Brain microvascular endothelial cell (primary cell): ENCODE measurements at regions not wholly inside any gene's neighbourhood (a gene's known extent, or its start where the extent isn't known, plus 50 kb on each side); places are given as distances from the start of the nearest gene placed in this dataset.

Experiments
- DNase-seq: peaks from one replicate; pipeline ENCODE4 v3.0.0-alpha.2; 2020
- H3K27ac ChIP-seq: fragments of 250-450 bp; sonication (Bioruptor Pico); 2 replicates; pipeline ENCODE4 v1.5.1; 2020; ENCODE audit warnings: mild to moderate bottlenecking, moderate library complexity
- H3K27me3 ChIP-seq: fragments of 250-450 bp; sonication (Bioruptor Pico); replicated peaks from 2 replicates; pipeline ENCODE4 v1.5.1; 2020; ENCODE audit warnings: mild to moderate bottlenecking
- H3K36me3 ChIP-seq: fragments of 250-450 bp; sonication (Bioruptor Pico); replicated peaks from 2 replicates; pipeline ENCODE4 v1.5.1; 2020; ENCODE audit warnings: mild to moderate bottlenecking
- H3K4me3 ChIP-seq: 2 replicates; pipeline ENCODE4 v1.5.1; 2011; ENCODE audit warnings: low read depth, mild to moderate bottlenecking, control low read depth, low read length, moderate library complexity
- CTCF ChIP-seq: IDR thresholded peaks from 2 replicates; pipeline ENCODE4 v1.5.1; 2011; ENCODE audit warnings: low read depth, mild to moderate bottlenecking, moderate library complexity, low read length, control low read depth, inconsistent platforms; ENCODE audit errors: missing control alignments
- in situ Hi-C: cut with HindIII; loops from 2 replicates; pipeline ENCODE4 v1.10.0; 2017; ENCODE audit warnings: low sequenced_read_pairs, low pct_ligation_motif_present

GRCh38 chr5:118703241-118703640 lies 285.1 kb downstream of the DTWD2 start:
- TF ChIP-seq CTCF, result no peak
- H3K27me3 ChIP-seq, result no peaks in the 10 kb centered on the region
- H3K4me3 ChIP-seq, result no peak overlapping the region
- in situ Hi-C loops, result no loop called here
- no peaks in the 10 kb centered on the region for H3K36me3 ChIP-seq
- no peak overlapping the region for H3K27ac ChIP-seq
- no peak for DNase-seq

GRCh38 chr5:118701791-118702190 lies 286.6 kb downstream of the DTWD2 start:
- in situ Hi-C loops, result no loop called here
- Histone ChIP-seq H3K4me3 (no peak overlapping the region), H3K27me3 (no peaks in the 10 kb centered on the region), H3K36me3 (no peaks in the 10 kb centered on the region), H3K27ac (no peak overlapping the region)
- peak; percentile 6 for DNase-seq
- no peak for TF ChIP-seq CTCF

- Histone ChIP-seq H3K36me3 (no peaks in the 10 kb centered on the region), H3K4me3 (no peak overlapping the region), H3K27ac (no peak overlapping the region), H3K27me3 (no peaks in the 10 kb centered on the region)
- in situ Hi-C loops, result no loop called here
- TF ChIP-seq CTCF, result no peak
- DNase-seq, result no peak
Measured at GRCh38 chr5:118700510-118700909, 287.8 kb downstream of the DTWD2 start.

GRCh38 chr5:118698774-118699173 lies 289.6 kb downstream of the DTWD2 start:
- in situ Hi-C loops, result no loop called here
- no peak for DNase-seq
- no peak for TF ChIP-seq CTCF
- no peak overlapping the region for H3K4me3 ChIP-seq
- no peaks in the 10 kb centered on the region for H3K27me3 ChIP-seq
- H3K36me3 ChIP-seq, result no peaks in the 10 kb centered on the region
- H3K27ac ChIP-seq, result no peak overlapping the region

GRCh38 chr5:118696076-118696475 lies 292.3 kb downstream of the DTWD2 start:
- H3K27me3 ChIP-seq, result no peaks in the 10 kb centered on the region
- TF ChIP-seq CTCF, result no peak
- in situ Hi-C loops, result no loop called here
- no peak overlapping the region for H3K4me3 ChIP-seq
- no peak overlapping the region for H3K27ac ChIP-seq
- H3K36me3 ChIP-seq, result no peaks in the 10 kb centered on the region
- no peak for DNase-seq

GRCh38 chr5:118692811-118693342 lies 295.5 kb downstream of the DTWD2 start:
- in situ Hi-C loops, result no loop called here
- TF ChIP-seq CTCF, result no peak
- H3K27ac ChIP-seq, result no peak overlapping the region
- H3K4me3 ChIP-seq, result no peak overlapping the region
- no peak for DNase-seq
- H3K27me3 ChIP-seq, result no peaks in the 10 kb centered on the region
- no peaks in the 10 kb centered on the region for H3K36me3 ChIP-seq
